ENCODE measurements at regions not wholly inside any gene's neighbourhood (a gene's known extent, or its start where the extent isn't known, plus 50 kb on each side); places are given as distances from the start of the nearest gene placed in this dataset.

- no peak for TF ChIP-seq CTCF (conservative IDR thresholded peaks at IDR 0.05; ENCODE audit: low read depth, low read length)
- TF ChIP-seq EZH2 (IDR thresholded peaks at IDR 0.05; ENCODE audit: low read length, unreplicated experiment), result no peak
- TF ChIP-seq EZH2phosphoT487 (IDR thresholded peaks at IDR 0.05; ENCODE audit: borderline replicate concordance, low read length), result no peak
These were observed 670.6 kb upstream of the ZNF385D start for GRCh38 chr3:22421589-22421988.
